GM23338 (cell line): ENCODE measurements at regions not wholly inside any gene's neighbourhood (a gene's known extent, or its start where the extent isn't known, plus 50 kb on each side); places are given as distances from the start of the nearest gene placed in this dataset.

ENCODE experiments used
- ATAC-seq: fragments of 200-7000 bp; cut with Tn5 transposase; 3 replicates; pipeline ENCODE4 v1.9.1; 2020
- DNase-seq: peaks from one replicate; pipeline ENCODE4 v3.0.0-alpha.2; 2015; ENCODE audit warnings: low spot score
- H2AFZ ChIP-seq: fragments of 200-600 bp; sonication (generic); 2 replicates; pipeline ENCODE4 v1.8.0; 2016; ENCODE audit warnings: antibody characterized with exemption, mild to moderate bottlenecking, moderate library complexity
- H3F3A ChIP-seq: fragments of 200-600 bp; sonication (generic); replicated peaks from 2 replicates; pipeline ENCODE4 v1.8.0; 2017; ENCODE audit warnings: antibody characterized with exemption, mixed run types, low read depth
- H3K27ac ChIP-seq: fragments of 200-600 bp; sonication (generic); 2 replicates; pipeline ENCODE4 v1.6.1; 2016; ENCODE audit warnings: low read depth
- H3K27me3 ChIP-seq: fragments of 200-600 bp; sonication (generic); 2 replicates; pipeline ENCODE4 v1.8.0; 2016; ENCODE audit warnings: mild to moderate bottlenecking, mixed run types, moderate library complexity; ENCODE audit not compliant: insufficient read depth
- H3K36me3 ChIP-seq: fragments of 200-600 bp; sonication (generic); 2 replicates; pipeline ENCODE4 v1.8.0; 2016; ENCODE audit warnings: mild to moderate bottlenecking; ENCODE audit not compliant: insufficient read depth
- H3K4me1 ChIP-seq: fragments of 200-600 bp; sonication (generic); 2 replicates; pipeline ENCODE4 v1.8.0; 2016; ENCODE audit warnings: mild to moderate bottlenecking, moderate library complexity; ENCODE audit not compliant: insufficient read depth
- H3K4me2 ChIP-seq: fragments of 200-600 bp; sonication (generic); 2 replicates; pipeline ENCODE4 v1.7.1; 2017; ENCODE audit warnings: mixed run types
- H3K4me3 ChIP-seq: fragments of 200-600 bp; sonication (generic); 2 replicates; pipeline ENCODE4 v1.6.1; 2016; ENCODE audit warnings: mixed run types
- H3K79me2 ChIP-seq: fragments of 200-600 bp; sonication (generic); replicated peaks from 2 replicates; pipeline ENCODE4 v1.8.0; 2017; ENCODE audit warnings: mild to moderate bottlenecking; ENCODE audit not compliant: insufficient read depth
- H3K9me2 ChIP-seq: fragments of 200-600 bp; sonication (generic); 2 replicates; pipeline ENCODE4 v1.8.0; 2017; ENCODE audit not compliant: insufficient read depth
- H4K20me1 ChIP-seq: fragments of 200-600 bp; sonication (generic); replicated peaks from 2 replicates; pipeline ENCODE4 v1.8.0; 2017; ENCODE audit warnings: mild to moderate bottlenecking; ENCODE audit not compliant: insufficient read depth
- H3K27ac Mint-ChIP-seq: 2 replicates; pipeline ENCODE4 v1.8.0; 2020; ENCODE audit warnings: inconsistent platforms, mild to moderate bottlenecking, moderate library complexity, mixed read lengths
- H3K27me3 Mint-ChIP-seq: 3 replicates; pipeline ENCODE4 v1.8.0; 2022; ENCODE audit warnings: low read depth, mild to moderate bottlenecking, moderate library complexity, mixed read lengths, inconsistent platforms; ENCODE audit not compliant: insufficient read depth, poor library complexity
- H3K36me3 Mint-ChIP-seq: 3 replicates; pipeline ENCODE4 v1.8.0; 2021; ENCODE audit warnings: low read depth, mild to moderate bottlenecking, inconsistent platforms, moderate library complexity, mixed read lengths
- H3K4me1 Mint-ChIP-seq: 3 replicates; pipeline ENCODE4 v1.8.0; 2020; ENCODE audit warnings: mild to moderate bottlenecking, inconsistent platforms, mixed read lengths
- H3K4me3 Mint-ChIP-seq: 3 replicates; pipeline ENCODE4 v1.8.0; 2021; ENCODE audit warnings: moderate library complexity, mild to moderate bottlenecking, inconsistent platforms, mixed read lengths
- H3K9me3 Mint-ChIP-seq: 3 replicates; pipeline ENCODE4 v1.8.0; 2020; ENCODE audit warnings: moderate library complexity, mild to moderate bottlenecking, inconsistent platforms, mixed read lengths
- CREB1 ChIP-seq: fragments of 250-450 bp; sonication (Bioruptor Pico); IDR thresholded peaks from 2 replicates; pipeline ENCODE4 v1.5.0; 2020; ENCODE audit warnings: low read depth, mild to moderate bottlenecking, moderate library complexity
- ETS1 ChIP-seq: IDR thresholded peaks from 2 replicates; pipeline ENCODE4 v1.6.1; 2016; ENCODE audit warnings: antibody characterized with exemption
- EZH2 ChIP-seq: fragments of 200-600 bp; sonication (generic); IDR thresholded peaks from one replicate; pipeline ENCODE4 v1.8.0; 2017; ENCODE audit warnings: antibody characterized with exemption, mild to moderate bottlenecking, low read depth; ENCODE audit not compliant: unreplicated experiment
- EZH2phosphoT487 ChIP-seq: fragments of 200-600 bp; sonication (generic); IDR thresholded peaks from one replicate; pipeline ENCODE4 v1.8.1; 2018; ENCODE audit warnings: antibody characterized with exemption; ENCODE audit not compliant: unreplicated experiment
- JUNB ChIP-seq: IDR thresholded peaks from one replicate; pipeline ENCODE4 v1.6.1; 2016; ENCODE audit warnings: antibody characterized with exemption; ENCODE audit not compliant: unreplicated experiment
- NANOG ChIP-seq: IDR thresholded peaks from 2 replicates; pipeline ENCODE4 v1.6.1; 2016; ENCODE audit warnings: antibody characterized with exemption, borderline replicate concordance
- POLR2AphosphoS5 ChIP-seq: IDR thresholded peaks from 2 replicates; pipeline ENCODE4 v1.6.1; 2016; ENCODE audit warnings: antibody characterized with exemption, low read depth
- REST ChIP-seq: IDR thresholded peaks from one replicate; pipeline ENCODE4 v1.6.1; 2018; ENCODE audit warnings: antibody characterized with exemption; ENCODE audit not compliant: unreplicated experiment
- STAT1 ChIP-seq: IDR thresholded peaks from one replicate; pipeline ENCODE4 v1.6.1; 2016; ENCODE audit warnings: antibody characterized with exemption; ENCODE audit not compliant: unreplicated experiment
- ZNF114 ChIP-seq: fragments of 250-450 bp; sonication (Bioruptor Pico); IDR thresholded peaks from 2 replicates; pipeline ENCODE4 v1.5.0; 2020; ENCODE audit warnings: mild to moderate bottlenecking, moderate library complexity
- ZNF331 ChIP-seq: fragments of 250-450 bp; sonication (Bioruptor Pico); IDR thresholded peaks from 2 replicates; pipeline ENCODE4 v1.5.0; 2020; ENCODE audit warnings: low read depth, mild to moderate bottlenecking, moderate library complexity
- TF ChIP-seq, protein P1 (sequence below), 2 experiments: fragments of 200-600 bp in 1 of 2; sonication (generic) in 1 of 2; conservative IDR thresholded peaks; 2 replicates each; pipeline versions ENCODE4 v1.5.1 to v1.6.1; 2016 to 2017; ENCODE audit warnings: antibody characterized with exemption in 2 of 2, low read depth in 2 of 2, mild to moderate bottlenecking in 2 of 2, moderate library complexity in 1 of 2
- TF ChIP-seq, protein P2 (sequence below): fragments of 250-450 bp; sonication (Bioruptor Pico); IDR thresholded peaks from 2 replicates; pipeline ENCODE4 v1.5.0; 2020; ENCODE audit warnings: mild to moderate bottlenecking, moderate library complexity

GRCh38 chr19:5288347-5288739 is 52.3 kb downstream of the PTPRS start:
- no peaks in the 10 kb centered on the region for H3F3A ChIP-seq
- no peak for DNase-seq
- peaks cover 22% of the 10 kb centered on the region for H3K27me3 Mint-ChIP-seq
- no peaks in the 10 kb centered on the region for H3K9me2 ChIP-seq
- peaks cover 36% of the 10 kb centered on the region for H4K20me1 ChIP-seq
- H3K36me3 Mint-ChIP-seq, result peaks cover 31% of the 10 kb centered on the region
- H3K4me2 ChIP-seq, result no peak overlapping the region
- no peak overlapping the region for H3K27ac Mint-ChIP-seq
- H2AFZ ChIP-seq, result no peak overlapping the region
- H3K36me3 ChIP-seq, result no peaks in the 10 kb centered on the region
- no peak for TF ChIP-seq ZNF114 (CRISPR knock-in tag)
- no peak for TF ChIP-seq STAT1
- no peak for TF ChIP-seq ETS1
- TF ChIP-seq NANOG, result no peak
- TF ChIP-seq POLR2AphosphoS5, result no peak
- no peak for TF ChIP-seq EZH2phosphoT487
- TF ChIP-seq JUNB, result no peak
- TF ChIP-seq, protein P1, sequence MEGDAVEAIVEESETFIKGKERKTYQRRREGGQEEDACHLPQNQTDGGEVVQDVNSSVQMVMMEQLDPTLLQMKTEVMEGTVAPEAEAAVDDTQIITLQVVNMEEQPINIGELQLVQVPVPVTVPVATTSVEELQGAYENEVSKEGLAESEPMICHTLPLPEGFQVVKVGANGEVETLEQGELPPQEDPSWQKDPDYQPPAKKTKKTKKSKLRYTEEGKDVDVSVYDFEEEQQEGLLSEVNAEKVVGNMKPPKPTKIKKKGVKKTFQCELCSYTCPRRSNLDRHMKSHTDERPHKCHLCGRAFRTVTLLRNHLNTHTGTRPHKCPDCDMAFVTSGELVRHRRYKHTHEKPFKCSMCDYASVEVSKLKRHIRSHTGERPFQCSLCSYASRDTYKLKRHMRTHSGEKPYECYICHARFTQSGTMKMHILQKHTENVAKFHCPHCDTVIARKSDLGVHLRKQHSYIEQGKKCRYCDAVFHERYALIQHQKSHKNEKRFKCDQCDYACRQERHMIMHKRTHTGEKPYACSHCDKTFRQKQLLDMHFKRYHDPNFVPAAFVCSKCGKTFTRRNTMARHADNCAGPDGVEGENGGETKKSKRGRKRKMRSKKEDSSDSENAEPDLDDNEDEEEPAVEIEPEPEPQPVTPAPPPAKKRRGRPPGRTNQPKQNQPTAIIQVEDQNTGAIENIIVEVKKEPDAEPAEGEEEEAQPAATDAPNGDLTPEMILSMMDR (conservative IDR thresholded peaks at IDR 0.05; ENCODE audit: low read depth in 2 of 2), result no peak
- no peak for TF ChIP-seq ZNF331 (CRISPR knock-in tag)
- TF ChIP-seq, protein P2, sequence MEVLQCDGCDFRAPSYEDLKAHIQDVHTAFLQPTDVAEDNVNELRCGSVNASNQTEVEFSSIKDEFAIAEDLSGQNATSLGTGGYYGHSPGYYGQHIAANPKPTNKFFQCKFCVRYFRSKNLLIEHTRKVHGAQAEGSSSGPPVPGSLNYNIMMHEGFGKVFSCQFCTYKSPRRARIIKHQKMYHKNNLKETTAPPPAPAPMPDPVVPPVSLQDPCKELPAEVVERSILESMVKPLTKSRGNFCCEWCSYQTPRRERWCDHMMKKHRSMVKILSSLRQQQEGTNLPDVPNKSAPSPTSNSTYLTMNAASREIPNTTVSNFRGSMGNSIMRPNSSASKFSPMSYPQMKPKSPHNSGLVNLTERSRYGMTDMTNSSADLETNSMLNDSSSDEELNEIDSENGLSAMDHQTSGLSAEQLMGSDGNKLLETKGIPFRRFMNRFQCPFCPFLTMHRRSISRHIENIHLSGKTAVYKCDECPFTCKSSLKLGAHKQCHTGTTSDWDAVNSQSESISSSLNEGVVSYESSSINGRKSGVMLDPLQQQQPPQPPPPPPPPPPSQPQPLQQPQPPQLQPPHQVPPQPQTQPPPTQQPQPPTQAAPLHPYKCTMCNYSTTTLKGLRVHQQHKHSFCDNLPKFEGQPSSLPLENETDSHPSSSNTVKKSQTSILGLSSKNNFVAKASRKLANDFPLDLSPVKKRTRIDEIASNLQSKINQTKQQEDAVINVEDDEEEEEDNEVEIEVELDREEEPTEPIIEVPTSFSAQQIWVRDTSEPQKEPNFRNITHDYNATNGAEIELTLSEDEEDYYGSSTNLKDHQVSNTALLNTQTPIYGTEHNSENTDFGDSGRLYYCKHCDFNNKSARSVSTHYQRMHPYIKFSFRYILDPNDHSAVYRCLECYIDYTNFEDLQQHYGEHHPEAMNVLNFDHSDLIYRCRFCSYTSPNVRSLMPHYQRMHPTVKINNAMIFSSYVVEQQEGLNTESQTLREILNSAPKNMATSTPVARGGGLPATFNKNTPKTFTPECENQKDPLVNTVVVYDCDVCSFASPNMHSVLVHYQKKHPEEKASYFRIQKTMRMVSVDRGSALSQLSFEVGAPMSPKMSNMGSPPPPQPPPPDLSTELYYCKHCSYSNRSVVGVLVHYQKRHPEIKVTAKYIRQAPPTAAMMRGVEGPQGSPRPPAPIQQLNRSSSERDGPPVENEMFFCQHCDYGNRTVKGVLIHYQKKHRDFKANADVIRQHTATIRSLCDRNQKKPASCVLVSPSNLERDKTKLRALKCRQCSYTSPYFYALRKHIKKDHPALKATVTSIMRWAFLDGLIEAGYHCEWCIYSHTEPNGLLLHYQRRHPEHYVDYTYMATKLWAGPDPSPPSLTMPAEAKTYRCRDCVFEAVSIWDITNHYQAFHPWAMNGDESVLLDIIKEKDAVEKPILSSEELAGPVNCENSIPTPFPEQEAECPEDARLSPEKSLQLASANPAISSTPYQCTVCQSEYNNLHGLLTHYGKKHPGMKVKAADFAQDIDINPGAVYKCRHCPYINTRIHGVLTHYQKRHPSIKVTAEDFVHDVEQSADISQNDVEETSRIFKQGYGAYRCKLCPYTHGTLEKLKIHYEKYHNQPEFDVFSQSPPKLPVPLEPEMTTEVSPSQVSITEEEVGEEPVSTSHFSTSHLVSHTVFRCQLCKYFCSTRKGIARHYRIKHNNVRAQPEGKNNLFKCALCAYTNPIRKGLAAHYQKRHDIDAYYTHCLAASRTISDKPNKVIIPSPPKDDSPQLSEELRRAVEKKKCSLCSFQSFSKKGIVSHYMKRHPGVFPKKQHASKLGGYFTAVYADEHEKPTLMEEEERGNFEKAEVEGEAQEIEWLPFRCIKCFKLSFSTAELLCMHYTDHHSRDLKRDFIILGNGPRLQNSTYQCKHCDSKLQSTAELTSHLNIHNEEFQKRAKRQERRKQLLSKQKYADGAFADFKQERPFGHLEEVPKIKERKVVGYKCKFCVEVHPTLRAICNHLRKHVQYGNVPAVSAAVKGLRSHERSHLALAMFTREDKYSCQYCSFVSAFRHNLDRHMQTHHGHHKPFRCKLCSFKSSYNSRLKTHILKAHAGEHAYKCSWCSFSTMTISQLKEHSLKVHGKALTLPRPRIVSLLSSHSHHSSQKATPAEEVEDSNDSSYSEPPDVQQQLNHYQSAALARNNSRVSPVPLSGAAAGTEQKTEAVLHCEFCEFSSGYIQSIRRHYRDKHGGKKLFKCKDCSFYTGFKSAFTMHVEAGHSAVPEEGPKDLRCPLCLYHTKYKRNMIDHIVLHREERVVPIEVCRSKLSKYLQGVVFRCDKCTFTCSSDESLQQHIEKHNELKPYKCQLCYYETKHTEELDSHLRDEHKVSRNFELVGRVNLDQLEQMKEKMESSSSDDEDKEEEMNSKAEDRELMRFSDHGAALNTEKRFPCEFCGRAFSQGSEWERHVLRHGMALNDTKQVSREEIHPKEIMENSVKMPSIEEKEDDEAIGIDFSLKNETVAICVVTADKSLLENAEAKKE (CRISPR knock-in tag), result no peak
- no peak for TF ChIP-seq CREB1
- TF ChIP-seq REST, result no peak
- TF ChIP-seq EZH2, result no peak
- no peaks in the 10 kb centered on the region for H3K27me3 ChIP-seq
- H3K9me3 Mint-ChIP-seq, result no peaks in the 10 kb centered on the region
- no peak for ATAC-seq
- H3K4me1 ChIP-seq, result peaks cover 11% of the 10 kb centered on the region; the same call in 1 of the 2 replicates
- no peak overlapping the region for H3K4me3 ChIP-seq
- H3K79me2 ChIP-seq, result peaks cover 57% of the 10 kb centered on the region
- no peak overlapping the region for H3K27ac ChIP-seq
- H3K4me1 Mint-ChIP-seq, result peaks cover 13% of the 10 kb centered on the region
- H3K4me3 Mint-ChIP-seq, result no peak overlapping the region
